ENCODE measurements at regions not wholly inside any gene's neighbourhood (a gene's known extent, or its start where the extent isn't known, plus 50 kb on each side); places are given as distances from the start of the nearest gene placed in this dataset.

DNA sequence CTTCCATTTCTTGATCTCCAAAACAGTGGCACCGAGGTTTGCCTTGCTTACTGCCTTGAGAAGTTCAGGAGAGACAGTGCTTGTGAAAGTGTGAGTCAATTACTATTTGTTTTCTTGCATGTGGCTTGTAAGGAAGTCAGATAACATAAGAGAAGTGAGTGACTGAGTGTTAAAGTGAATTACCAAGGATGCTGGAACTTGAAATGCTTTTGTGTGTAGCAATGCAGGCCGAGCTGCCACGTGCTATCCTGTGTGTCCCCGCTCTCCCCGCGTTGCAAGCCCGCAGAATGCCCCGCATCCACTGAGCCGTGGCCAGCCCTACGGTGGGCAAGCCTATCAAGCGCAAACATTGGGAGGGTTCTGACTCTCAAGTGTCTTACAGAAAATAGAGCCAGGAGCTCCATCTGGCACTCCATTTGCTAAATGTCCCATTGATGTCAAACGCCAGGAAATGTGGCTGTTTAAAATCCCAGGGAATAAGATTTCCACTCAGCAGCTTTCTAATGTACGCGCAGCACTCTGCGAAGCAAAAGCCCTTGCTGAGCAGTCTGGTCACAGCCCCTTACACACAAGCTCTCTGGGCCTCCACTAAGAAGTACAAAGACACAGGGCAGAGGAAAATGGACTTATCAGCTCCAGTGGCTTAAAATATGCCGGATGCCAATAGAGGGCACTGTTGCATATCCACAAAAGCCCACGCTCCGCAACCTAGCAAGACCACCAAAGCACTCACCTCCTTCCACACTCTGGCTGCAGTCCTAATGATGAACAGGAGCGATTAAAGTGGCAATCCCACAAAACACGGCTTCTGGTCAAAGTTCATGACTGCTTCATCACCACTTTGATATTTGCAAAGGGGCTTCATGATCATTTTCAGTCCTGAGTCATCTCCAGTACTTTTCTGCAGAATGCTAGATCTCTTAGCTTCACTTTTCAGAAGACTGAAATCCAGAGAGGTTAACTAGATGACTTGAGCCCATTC, 158.0 kb upstream of the ITGB1 start:
- no TSS peak for BruUV-seq (replicated peaks)
- intact Hi-C loops (cut with micrococcal nuclease; ENCODE audit: unreplicated experiment): loop anchor here (2.0 to 5.0 kb wide), 3 partner anchors 77 to 1521 kb away; no protein-coding TSS in a partner anchor
- H3K27ac ChIP-seq (ENCODE audit: low read depth, low read length, poor library complexity, severe bottlenecking): no peak overlapping the region
- H3K4me3 ChIP-seq (ENCODE audit: low read depth, low read length, poor library complexity, severe bottlenecking): no peak overlapping the region
- H3K9me3 ChIP-seq (ENCODE audit: low read depth, low read length, poor library complexity, severe bottlenecking): no peaks in the 10 kb centered on the region
- no peaks in the 10 kb centered on the region for H3K36me3 ChIP-seq (ENCODE audit: insufficient read depth, low read length, poor library complexity, severe bottlenecking)
- CTCF ChIA-PET: interaction anchor here (0.5 to 1.0 kb wide), 6 partner anchors 48 to 1846 kb away, joined by 3 to 6 read pairs (median 4); partner anchors contain the start of gene NRP1
- peaks cover 14% of the 10 kb centered on the region for H3K4me1 ChIP-seq (ENCODE audit: insufficient read depth, low read length, poor library complexity, severe bottlenecking)
- peak; percentile 82 for DNase-seq (ENCODE audit: low spot score)
- no peaks in the 10 kb centered on the region for H3K27me3 ChIP-seq (replicated peaks; ENCODE audit: insufficient read depth, low read depth, low read length, poor library complexity)
- no peak for TF ChIP-seq EZH2 (IDR thresholded peaks at IDR 0.05; ENCODE audit: borderline replicate concordance, low read depth, low read length, poor library complexity, severe bottlenecking)
- peak; percentile 87 for TF ChIP-seq CTCF (conservative IDR thresholded peaks at IDR 0.05; ENCODE audit: low read depth, low read length)
- POLR2A ChIA-PET (ENCODE audit: low non-redundant PET): no interaction called here

DNA sequence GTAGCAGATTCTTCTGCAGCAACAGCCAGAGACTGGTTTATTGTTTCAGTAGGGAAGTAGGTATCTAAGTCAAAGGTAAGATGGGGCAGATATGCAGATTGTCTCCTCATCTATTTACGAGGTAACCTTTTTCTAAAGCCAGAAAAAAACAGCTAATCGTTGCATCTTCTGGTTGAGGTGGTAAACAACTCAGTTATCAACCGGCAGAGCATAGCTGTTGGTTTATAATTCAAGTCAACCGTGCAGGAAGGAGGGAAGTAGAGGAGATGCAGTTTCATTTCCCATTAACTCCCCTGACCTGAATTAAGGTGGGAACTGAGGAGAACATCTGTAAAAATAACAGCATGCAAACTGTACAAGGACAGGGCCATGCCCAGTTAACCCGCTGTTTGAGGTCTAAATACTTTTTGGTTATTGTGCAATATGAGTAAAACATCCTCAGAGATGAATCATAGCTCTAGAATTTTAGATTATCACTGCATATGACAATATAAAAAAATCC, 156.5 kb upstream of the ITGB1 start:
- no TSS peak for BruUV-seq (replicated peaks)
- Histone ChIP-seq H3K36me3 (ENCODE audit: insufficient read depth, low read length, poor library complexity, severe bottlenecking) (no peaks in the 10 kb centered on the region), H3K9me3 (ENCODE audit: low read depth, low read length, poor library complexity, severe bottlenecking) (no peaks in the 10 kb centered on the region), H3K4me3 (ENCODE audit: low read depth, low read length, poor library complexity, severe bottlenecking) (no peak overlapping the region), H3K27me3 (replicated peaks; ENCODE audit: insufficient read depth, low read depth, low read length, poor library complexity) (no peaks in the 10 kb centered on the region), H3K27ac (ENCODE audit: low read depth, low read length, poor library complexity, severe bottlenecking) (no peak overlapping the region), H3K4me1 (ENCODE audit: insufficient read depth, low read length, poor library complexity, severe bottlenecking) (peaks cover 16% of the 10 kb centered on the region)
- POLR2A ChIA-PET (ENCODE audit: low non-redundant PET): no interaction called here
- TF ChIP-seq CTCF (conservative IDR thresholded peaks at IDR 0.05; ENCODE audit: low read depth, low read length) (no peak), EZH2 (IDR thresholded peaks at IDR 0.05; ENCODE audit: borderline replicate concordance, low read depth, low read length, poor library complexity, severe bottlenecking) (no peak)
- intact Hi-C loops (cut with micrococcal nuclease; ENCODE audit: unreplicated experiment): no loop called here
- CTCF ChIA-PET: no interaction called here
- no peak for DNase-seq (ENCODE audit: low spot score)

DNA sequence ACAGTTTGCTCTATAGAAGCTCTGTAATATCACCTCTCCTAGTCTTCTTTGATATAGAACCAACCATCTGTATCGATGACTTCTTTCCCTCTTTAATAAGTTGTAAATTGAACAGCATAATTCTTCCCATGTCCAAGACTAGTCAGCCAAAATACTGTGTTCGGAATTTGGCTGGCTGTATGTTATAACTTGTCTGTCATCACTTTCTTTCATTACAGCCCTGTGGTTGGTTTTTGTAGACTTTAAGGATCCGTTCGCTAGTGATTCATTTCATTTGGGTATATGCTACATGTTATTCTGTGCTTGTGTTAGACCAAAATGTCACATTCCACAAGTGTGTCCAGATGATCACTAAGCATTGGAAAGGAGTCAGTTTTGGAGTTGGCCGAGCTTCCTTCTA, 155.4 kb upstream of the ITGB1 start:
- intact Hi-C loops (cut with micrococcal nuclease; ENCODE audit: unreplicated experiment): no loop called here
- no peak for DNase-seq (ENCODE audit: low spot score)
- TF ChIP-seq CTCF (conservative IDR thresholded peaks at IDR 0.05; ENCODE audit: low read depth, low read length) (no peak), EZH2 (IDR thresholded peaks at IDR 0.05; ENCODE audit: borderline replicate concordance, low read depth, low read length, poor library complexity, severe bottlenecking) (no peak)
- Histone ChIP-seq H3K9me3 (ENCODE audit: low read depth, low read length, poor library complexity, severe bottlenecking) (no peaks in the 10 kb centered on the region), H3K36me3 (ENCODE audit: insufficient read depth, low read length, poor library complexity, severe bottlenecking) (no peaks in the 10 kb centered on the region), H3K27me3 (replicated peaks; ENCODE audit: insufficient read depth, low read depth, low read length, poor library complexity) (no peaks in the 10 kb centered on the region), H3K27ac (ENCODE audit: low read depth, low read length, poor library complexity, severe bottlenecking) (no peak overlapping the region), H3K4me3 (ENCODE audit: low read depth, low read length, poor library complexity, severe bottlenecking) (no peak overlapping the region), H3K4me1 (ENCODE audit: insufficient read depth, low read length, poor library complexity, severe bottlenecking) (peaks cover 18% of the 10 kb centered on the region)
- CTCF ChIA-PET: no interaction called here
- POLR2A ChIA-PET (ENCODE audit: low non-redundant PET): no interaction called here
- BruUV-seq (replicated peaks): no TSS peak
